A549 (cell line): ENCODE measurements at regions not wholly inside any gene's neighbourhood (a gene's known extent, or its start where the extent isn't known, plus 50 kb on each side); places are given as distances from the start of the nearest gene placed in this dataset.

Source experiments
- ATAC-seq, 2 experiments: fragments of 200-7000 bp in 1 of 2; fragments of >200 bp in 1 of 2; cut with Nextera tagmentation in 1 of 2; cut with Tn5 transposase in 1 of 2; 3 replicates each; pipeline versions ENCODE4 v1.8.0 to v1.9.1; 2018 to 2020; ENCODE audit warnings: mild to moderate bottlenecking in 1 of 2, moderate library complexity in 1 of 2
- CTCF ChIA-PET: fragments of 300-600 bp; sonication (Branson Sonifier 250); formaldehyde crosslinking; extraction: SDS; loops from one replicate; lab custom pipeline; 2021; ENCODE audit warnings: antibody characterized with exemption, inconsistent platforms; lab: Yijun Ruan, JAX
- POLR2A ChIA-PET: fragments of 350-600 bp; formaldehyde crosslinking; extraction: SDS; loops from one replicate; lab custom pipeline; 2021; ENCODE audit warnings: antibody characterized with exemption, inconsistent platforms; lab: Yijun Ruan, JAX
- DNase-seq, 2 experiments: peaks; one replicate each; pipeline versions ENCODE4 v3.0.0 to v3.0.0-alpha.2; 2011 to 2016; ENCODE audit warnings: low read depth in 1 of 2, low spot score in 1 of 2
- FAIRE-seq: peaks from 2 replicates; lab custom pipeline; 2011; peaks lifted over from hg19 to GRCh38; lab: Jason Lieb, UNC
- H3K27ac ChIP-seq, 2 experiments: fragments of >200 bp; sonication (Bioruptor Twin); formaldehyde crosslinking; 3 replicates each; pipeline ENCODE4 v1.5.1; 2016 to 2017
- H3K4me1 ChIP-seq: fragments of >200 bp; sonication (Bioruptor Twin); formaldehyde crosslinking; 3 replicates; pipeline ENCODE4 v1.6.1; 2016
- H3K4me2 ChIP-seq: fragments of >200 bp; sonication (Bioruptor Twin); formaldehyde crosslinking; 3 replicates; pipeline ENCODE4 v1.6.1; 2016
- H3K4me3 ChIP-seq: fragments of >200 bp; sonication (Bioruptor Twin); formaldehyde crosslinking; 3 replicates; pipeline ENCODE4 v1.5.1; 2016
- H3K9me3 ChIP-seq: fragments of >200 bp; sonication (Bioruptor Twin); formaldehyde crosslinking; 3 replicates; pipeline ENCODE4 v1.6.1; 2016
- BHLHE40 ChIP-seq: IDR thresholded peaks from 2 replicates; pipeline ENCODE4 v1.6.1; 2012; ENCODE audit warnings: low read depth, low read length, inconsistent platforms
- CBX2 ChIP-seq: fragments of 200-600 bp; sonication (generic); IDR thresholded peaks from 2 replicates; pipeline ENCODE4 v1.6.1; 2016; ENCODE audit warnings: low read depth, mild to moderate bottlenecking, borderline replicate concordance
- CEBPB ChIP-seq, 2 experiments: fragments of >200 bp in 1 of 2; sonication (Bioruptor Twin) in 1 of 2; formaldehyde crosslinking in 1 of 2; IDR thresholded peaks; 2 replicates each; pipeline ENCODE4 v1.6.1; 2012 to 2016
- EP300 ChIP-seq, 2 experiments: fragments of >200 bp; sonication (Bioruptor Twin); formaldehyde crosslinking; IDR thresholded peaks; 2 replicates in 1 of 2; 3 replicates in 1 of 2; pipeline ENCODE4 v1.6.1; 2016 to 2017
- FOXS1 ChIP-seq: fragments of 250-450 bp; sonication (Bioruptor Pico); IDR thresholded peaks from 2 replicates; pipeline ENCODE4 v1.5.0; 2020; ENCODE audit warnings: mild to moderate bottlenecking, moderate library complexity
- HDAC2 ChIP-seq: fragments of 200-600 bp; sonication (generic); IDR thresholded peaks from 2 replicates; pipeline ENCODE4 v1.6.1; 2016
- JUN ChIP-seq, 2 experiments: fragments of >200 bp; sonication (Bioruptor Twin); formaldehyde crosslinking; IDR thresholded peaks; 2 replicates in 1 of 2; 3 replicates in 1 of 2; pipeline ENCODE4 v1.6.1; 2016 to 2017
- MAFK ChIP-seq: fragments of 450-650 bp; IDR thresholded peaks from 2 replicates; pipeline ENCODE4 v1.6.1; 2014; ENCODE audit not compliant: partially characterized antibody
- MAZ ChIP-seq: fragments of 150-350 bp; IDR thresholded peaks from 2 replicates; pipeline ENCODE4 v1.6.1; 2014; ENCODE audit warnings: antibody characterized with exemption, low read depth, low read length, borderline replicate concordance
- MYC ChIP-seq: IDR thresholded peaks from 2 replicates; pipeline ENCODE4 v1.6.1; 2012; ENCODE audit warnings: mild to moderate bottlenecking, inconsistent platforms, low read length, improper control_type of control experiment, borderline replicate concordance
- NFE2L2 ChIP-seq: fragments of 150-350 bp; conservative IDR thresholded peaks from 2 replicates; pipeline ENCODE4 v1.6.1; 2014; ENCODE audit warnings: low read length
- NPAS2 ChIP-seq: fragments of 250-450 bp; sonication (Bioruptor Pico); IDR thresholded peaks from 2 replicates; pipeline ENCODE4 v1.8.0; 2022; ENCODE audit warnings: mild to moderate bottlenecking, moderate library complexity, borderline replicate concordance
- REST ChIP-seq: fragments of 200-600 bp; sonication (generic); IDR thresholded peaks from 2 replicates; pipeline ENCODE4 v1.6.1; 2016; ENCODE audit warnings: antibody characterized with exemption, mild to moderate bottlenecking, moderate library complexity
- TP53 ChIP-seq: fragments of 250-450 bp; sonication (Bioruptor Pico); IDR thresholded peaks from 2 replicates; pipeline ENCODE4 v1.5.0; 2021; ENCODE audit warnings: mild to moderate bottlenecking, moderate library complexity
- ZFP36 ChIP-seq: fragments of 450-650 bp; IDR thresholded peaks from 2 replicates; pipeline ENCODE4 v1.6.1; 2014; ENCODE audit warnings: borderline replicate concordance; ENCODE audit not compliant: partially characterized antibody
- ZNF302 ChIP-seq: fragments of 250-450 bp; sonication (Bioruptor Pico); IDR thresholded peaks from 2 replicates; pipeline ENCODE4 v1.9.0; 2021; ENCODE audit warnings: inconsistent platforms, mild to moderate bottlenecking, moderate library complexity
- ZSCAN20 ChIP-seq: fragments of 250-450 bp; sonication (Bioruptor Pico); IDR thresholded peaks from 2 replicates; pipeline ENCODE4 v1.8.0; 2022; ENCODE audit warnings: mild to moderate bottlenecking, moderate library complexity
- WGBS: methylation state at CpG from one replicate; pipeline ENCODE4 v1.1.6; 2017; ENCODE audit errors: missing lambda C conversion rate; 5-methylcytosine and 5-hydroxymethylcytosine counted together

DNA sequence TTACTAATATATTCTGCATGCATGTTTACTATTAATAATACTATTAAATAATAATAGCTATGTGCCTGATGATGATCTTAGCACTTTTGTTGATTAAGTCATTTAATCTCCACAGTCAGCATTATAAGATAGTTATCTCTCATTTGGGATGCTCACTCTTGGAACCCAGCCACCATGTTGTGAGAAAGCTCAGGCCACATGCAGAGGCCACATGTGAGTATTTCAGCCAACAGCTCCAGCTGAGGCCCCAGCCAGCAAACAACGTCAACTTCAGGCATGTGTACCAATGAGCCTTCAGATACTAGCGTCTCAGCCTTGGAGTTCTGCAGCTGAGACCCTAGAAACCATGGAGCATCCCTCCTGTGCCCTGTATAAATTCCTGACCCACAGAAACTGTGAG is 798.1 kb upstream of the LRRC4C start (continued):
- no peak for TF ChIP-seq REST

GRCh38 chr11:42265072-42265471 is 805.6 kb upstream of the LRRC4C start:
- TF ChIP-seq FOXS1 (no peak), REST (no peak), EP300 (IDR thresholded peaks at IDR 0.05) (no peak), HDAC2 (no peak), NFE2L2 (no peak)
- POLR2A ChIA-PET = no interaction called here
- no peaks in the 10 kb centered on the region for H3K4me1 ChIP-seq
- FAIRE-seq = no peak
- WGBS = 39% methylated on average over 7 of the region's 7 CpGs
- no peak for DNase-seq
- no peak overlapping the region for H3K4me3 ChIP-seq
- ATAC-seq = no peak
- no peaks in the 10 kb centered on the region; the same call in 2 of the 3 replicates for H3K9me3 ChIP-seq
- CTCF ChIA-PET = no interaction called here
- H3K27ac ChIP-seq = no peak overlapping the region
- H3K4me2 ChIP-seq = no peak overlapping the region

DNA sequence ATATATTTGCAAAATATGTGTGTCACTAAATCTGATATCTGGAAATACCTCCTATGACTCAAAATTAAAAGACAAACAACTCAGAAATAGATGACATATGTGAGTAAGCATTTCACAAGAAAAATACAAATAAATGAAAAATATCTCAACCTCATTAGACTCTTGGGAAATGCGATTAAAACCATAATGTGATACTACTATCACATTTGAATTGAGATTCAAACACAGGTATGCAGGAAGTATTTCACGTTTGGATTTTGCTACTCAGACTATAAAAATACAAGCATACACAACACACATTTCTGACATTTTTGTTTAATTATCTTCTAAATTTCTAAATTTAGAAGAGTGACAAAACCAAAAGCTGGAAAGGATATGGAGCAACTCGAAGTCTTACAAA is 811.9 kb upstream of the LRRC4C start:
- WGBS = under 1% methylated on average over 3 of the region's 3 CpGs
- Histone ChIP-seq H3K9me3 (peaks cover 7% of the 10 kb centered on the region; the same call in 1 of the 3 replicates), H3K4me2 (no peak overlapping the region), H3K4me1 (no peaks in the 10 kb centered on the region), H3K4me3 (no peak overlapping the region), H3K27ac (no peak overlapping the region)
- FAIRE-seq = no peak
- ChIA-PET POLR2A (no interaction called here), CTCF (no interaction called here)
- no peak for DNase-seq
- TF ChIP-seq JUN (IDR thresholded peaks at IDR 0.05) (no peak), MYC (no peak), ZSCAN20 (CRISPR knock-in tag) (no peak), ZFP36 (no peak), CEBPB (IDR thresholded peaks at IDR 0.05) (no peak), MAZ (no peak), CBX2 (no peak), MAFK (no peak), ZNF302 (CRISPR knock-in tag) (no peak), BHLHE40 (no peak), TP53 (no peak), NPAS2 (CRISPR knock-in tag) (no peak)
- no peak for ATAC-seq
